Trophoblast cell (in vitro differentiated cells and primary cell): ENCODE measurements at regions not wholly inside any gene's neighbourhood (a gene's known extent, or its start where the extent isn't known, plus 50 kb on each side); places are given as distances from the start of the nearest gene placed in this dataset.

ENCODE experiments used
- DNase-seq, 2 donors: peaks; one replicate each; pipeline ENCODE4 v3.0.0-alpha.2; 2016
- H2AFZ ChIP-seq: 2 replicates; pipeline ENCODE4 v1.6.1; 2013; ENCODE audit warnings: low read length, moderate library complexity, mild to moderate bottlenecking; ENCODE audit not compliant: insufficient read depth, poor library complexity
- H2AK5ac ChIP-seq: 2 replicates; pipeline ENCODE4 v1.6.1; 2013; ENCODE audit warnings: mild to moderate bottlenecking, low read length
- H2BK120ac ChIP-seq: 2 replicates; pipeline ENCODE4 v1.6.1; 2013; ENCODE audit warnings: low read length, mild to moderate bottlenecking, moderate library complexity; ENCODE audit not compliant: insufficient read depth, poor library complexity
- H2BK12ac ChIP-seq: 2 replicates; pipeline ENCODE4 v1.6.1; 2013; ENCODE audit warnings: mild to moderate bottlenecking, low read length, moderate library complexity
- H2BK5ac ChIP-seq: 2 replicates; pipeline ENCODE4 v1.6.1; 2013; ENCODE audit warnings: low read length, low read depth, moderate library complexity, mild to moderate bottlenecking; ENCODE audit not compliant: poor library complexity
- H3K14ac ChIP-seq: 2 replicates; pipeline ENCODE4 v1.6.1; 2013; ENCODE audit warnings: mild to moderate bottlenecking, low read length
- H3K18ac ChIP-seq: 2 replicates; pipeline ENCODE4 v1.6.1; 2013; ENCODE audit warnings: mild to moderate bottlenecking, low read length
- H3K23ac ChIP-seq: 2 replicates; pipeline ENCODE4 v1.6.1; 2013; ENCODE audit warnings: low read length
- H3K27ac ChIP-seq: 2 replicates; pipeline ENCODE4 v1.5.1; 2013; ENCODE audit warnings: low read depth, mild to moderate bottlenecking, inconsistent platforms, low read length, moderate library complexity
- H3K27me3 ChIP-seq: 2 replicates; pipeline ENCODE4 v1.6.1; 2013; ENCODE audit warnings: inconsistent platforms, mild to moderate bottlenecking, low read length, moderate library complexity; ENCODE audit not compliant: insufficient read depth
- H3K36me3 ChIP-seq, 2 experiments: 1 replicate in 1 of 2; 2 replicates in 1 of 2; pipeline ENCODE4 v1.6.1; 2013; ENCODE audit warnings: low read length in 2 of 2, mild to moderate bottlenecking in 2 of 2, moderate library complexity in 1 of 2; ENCODE audit not compliant: insufficient read depth in 2 of 2, control insufficient read depth in 1 of 2
- H3K4ac ChIP-seq: 2 replicates; pipeline ENCODE4 v1.6.1; 2013; ENCODE audit warnings: low read depth, mild to moderate bottlenecking, low read length, moderate library complexity
- H3K4me1 ChIP-seq, 2 experiments: 1 replicate in 1 of 2; 2 replicates in 1 of 2; pipeline ENCODE4 v1.6.1; 2013; ENCODE audit warnings: low read length in 2 of 2, mild to moderate bottlenecking in 2 of 2, moderate library complexity in 1 of 2; ENCODE audit not compliant: insufficient read depth in 2 of 2, control insufficient read depth in 1 of 2
- H3K4me2 ChIP-seq: 2 replicates; pipeline ENCODE4 v1.6.1; 2013; ENCODE audit warnings: inconsistent platforms, mild to moderate bottlenecking, low read length, moderate library complexity
- H3K4me3 ChIP-seq: 2 replicates; pipeline ENCODE4 v1.5.1; 2013; ENCODE audit warnings: mild to moderate bottlenecking, low read depth, low read length, inconsistent platforms
- H3K79me1 ChIP-seq: one replicate; pipeline ENCODE4 v1.6.1; 2013; ENCODE audit warnings: low read length
- H3K79me2 ChIP-seq: 2 replicates; pipeline ENCODE4 v1.6.1; 2013; ENCODE audit warnings: low read length, mild to moderate bottlenecking; ENCODE audit not compliant: control insufficient read depth, insufficient read depth, poor library complexity
- H3K9ac ChIP-seq: 2 replicates; pipeline ENCODE4 v1.6.1; 2013; ENCODE audit warnings: mild to moderate bottlenecking, low read length
- H3K9me3 ChIP-seq: 2 replicates; pipeline ENCODE4 v1.6.1; 2013; ENCODE audit warnings: low read depth, mild to moderate bottlenecking, control low read depth, inconsistent platforms, low read length; ENCODE audit not compliant: insufficient read depth
- H4K12ac ChIP-seq: 2 replicates; pipeline ENCODE4 v1.6.1; 2013; ENCODE audit warnings: low read depth, mild to moderate bottlenecking, low read length, moderate library complexity
- H4K8ac ChIP-seq: 2 replicates; pipeline ENCODE4 v1.6.1; 2013; ENCODE audit warnings: low read depth, mild to moderate bottlenecking, low read length, moderate library complexity
- H4K91ac ChIP-seq: one replicate; pipeline ENCODE4 v1.6.1; 2013; ENCODE audit warnings: low read depth, mild to moderate bottlenecking, low read length, moderate library complexity
- WGBS: extraction: QIAGEN DNeasy Blood & Tissue Kit; methylation state at CpG from one replicate; pipeline ENCODE4 v1.1.7; 2013; ENCODE audit warnings: missing lambda C conversion rate; ENCODE audit not compliant: insufficient read length, insufficient coverage; ENCODE audit errors: extremely low coverage; 5-methylcytosine and 5-hydroxymethylcytosine counted together

GRCh38 chr22:47278655-47279054 is 516.2 kb downstream of the TBC1D22A start:
- Histone ChIP-seq H3K79me2 (no peaks in the 10 kb centered on the region), H4K91ac (no peak overlapping the region), H4K8ac (no peak overlapping the region), H3K9ac (no peak overlapping the region), H2AK5ac (no peak overlapping the region), H3K27me3 (peaks cover 3% of the 10 kb centered on the region), H2AFZ (no peak overlapping the region), H2BK12ac (no peak overlapping the region), H3K14ac (no peak overlapping the region), H3K9me3 (peaks cover 78% of the 10 kb centered on the region), H2BK5ac (no peak overlapping the region), H3K23ac (no peak overlapping the region), H3K36me3 (no peaks in the 10 kb centered on the region), H4K12ac (no peak overlapping the region), H3K4me1 (no peaks in the 10 kb centered on the region), H2BK120ac (no peak overlapping the region), H3K4me2 (no peak overlapping the region), H3K18ac (no peak overlapping the region), H3K27ac (no peak overlapping the region), H3K4me3 (no peak overlapping the region), H3K4ac (no peak overlapping the region), H3K79me1 (no peaks in the 10 kb centered on the region)
- WGBS: no CpG with 5 or more reads among the region's 12 CpGs
- no peak for DNase-seq

- H3K4me1 ChIP-seq: no peaks in the 10 kb centered on the region
- peaks cover 71% of the 10 kb centered on the region for H3K9me3 ChIP-seq
- H3K36me3 ChIP-seq: no peaks in the 10 kb centered on the region
- no peak overlapping the region for H2BK12ac ChIP-seq
- no peaks in the 10 kb centered on the region for H3K79me1 ChIP-seq
- H4K8ac ChIP-seq: no peak overlapping the region
- no peak overlapping the region for H2AK5ac ChIP-seq
- H3K4me3 ChIP-seq: no peak overlapping the region
- no peak overlapping the region for H3K4ac ChIP-seq
- H3K79me2 ChIP-seq: no peaks in the 10 kb centered on the region
- H3K14ac ChIP-seq: no peak overlapping the region
- no peak overlapping the region for H3K9ac ChIP-seq
- no peak overlapping the region for H2BK5ac ChIP-seq
- peaks cover 3% of the 10 kb centered on the region for H3K27me3 ChIP-seq
- no peak overlapping the region for H4K91ac ChIP-seq
- H2BK120ac ChIP-seq: no peak overlapping the region
- WGBS: no CpG with 5 or more reads among the region's 9 CpGs
- DNase-seq: no peak
- no peak overlapping the region for H4K12ac ChIP-seq
- no peak overlapping the region for H2AFZ ChIP-seq
- no peak overlapping the region for H3K18ac ChIP-seq
- no peak overlapping the region for H3K27ac ChIP-seq
- H3K23ac ChIP-seq: no peak overlapping the region
- H3K4me2 ChIP-seq: no peak overlapping the region
These were observed 515.1 kb downstream of the TBC1D22A start for GRCh38 chr22:47277531-47277930.

- no peak overlapping the region for H3K14ac ChIP-seq
- H3K9ac ChIP-seq: no peak overlapping the region
- no peak overlapping the region for H3K18ac ChIP-seq
- H3K27me3 ChIP-seq: peaks cover under 1% of the 10 kb centered on the region
- H3K79me2 ChIP-seq: no peaks in the 10 kb centered on the region
- no peak overlapping the region for H2AFZ ChIP-seq
- DNase-seq: no peak
- no peak overlapping the region for H2AK5ac ChIP-seq
- no peak overlapping the region for H4K12ac ChIP-seq
- WGBS: no CpG with 5 or more reads among the region's 13 CpGs
- no peaks in the 10 kb centered on the region for H3K4me1 ChIP-seq
- H2BK12ac ChIP-seq: no peak overlapping the region
- H3K4ac ChIP-seq: no peak overlapping the region
- no peaks in the 10 kb centered on the region for H3K79me1 ChIP-seq
- no peak overlapping the region for H3K23ac ChIP-seq
- no peak overlapping the region for H3K27ac ChIP-seq
- no peak overlapping the region for H2BK5ac ChIP-seq
- H3K36me3 ChIP-seq: no peaks in the 10 kb centered on the region
- peaks cover 66% of the 10 kb centered on the region for H3K9me3 ChIP-seq
- H3K4me2 ChIP-seq: no peak overlapping the region
- H2BK120ac ChIP-seq: no peak overlapping the region
- no peak overlapping the region for H4K8ac ChIP-seq
- H4K91ac ChIP-seq: no peak overlapping the region
- no peak overlapping the region for H3K4me3 ChIP-seq
These were observed 514.5 kb downstream of the TBC1D22A start for GRCh38 chr22:47276991-47277390.

GRCh38 chr22:47276450-47276820 is 514.0 kb downstream of the TBC1D22A start:
- no peak overlapping the region for H3K23ac ChIP-seq
- no peak overlapping the region for H2BK120ac ChIP-seq
- H4K8ac ChIP-seq: no peak overlapping the region
- no peak overlapping the region for H3K9ac ChIP-seq
- no peak overlapping the region for H3K4me2 ChIP-seq
- no peak overlapping the region for H3K4me3 ChIP-seq
- H2BK5ac ChIP-seq: no peak overlapping the region
- no peak overlapping the region for H3K4ac ChIP-seq
- no peak overlapping the region for H4K12ac ChIP-seq
- no peaks in the 10 kb centered on the region for H3K4me1 ChIP-seq
- no peaks in the 10 kb centered on the region for H3K79me1 ChIP-seq
- no peaks in the 10 kb centered on the region for H3K79me2 ChIP-seq
- H4K91ac ChIP-seq: no peak overlapping the region
- H3K18ac ChIP-seq: no peak overlapping the region
- no peaks in the 10 kb centered on the region for H3K36me3 ChIP-seq
- H3K27me3 ChIP-seq: no peaks in the 10 kb centered on the region
- no peak overlapping the region for H3K27ac ChIP-seq
- no peak overlapping the region for H2BK12ac ChIP-seq
- peaks cover 62% of the 10 kb centered on the region for H3K9me3 ChIP-seq
- no CpG with 5 or more reads among the region's 9 CpGs for whole genome bisulfite sequencing
- H2AFZ ChIP-seq: no peak overlapping the region
- H2AK5ac ChIP-seq: no peak overlapping the region
- H3K14ac ChIP-seq: no peak overlapping the region
- DNase-seq: no peak
